ENCODE measurements at regions not wholly inside any gene's neighbourhood (a gene's known extent, or its start where the extent isn't known, plus 50 kb on each side); places are given as distances from the start of the nearest gene placed in this dataset.

DNA sequence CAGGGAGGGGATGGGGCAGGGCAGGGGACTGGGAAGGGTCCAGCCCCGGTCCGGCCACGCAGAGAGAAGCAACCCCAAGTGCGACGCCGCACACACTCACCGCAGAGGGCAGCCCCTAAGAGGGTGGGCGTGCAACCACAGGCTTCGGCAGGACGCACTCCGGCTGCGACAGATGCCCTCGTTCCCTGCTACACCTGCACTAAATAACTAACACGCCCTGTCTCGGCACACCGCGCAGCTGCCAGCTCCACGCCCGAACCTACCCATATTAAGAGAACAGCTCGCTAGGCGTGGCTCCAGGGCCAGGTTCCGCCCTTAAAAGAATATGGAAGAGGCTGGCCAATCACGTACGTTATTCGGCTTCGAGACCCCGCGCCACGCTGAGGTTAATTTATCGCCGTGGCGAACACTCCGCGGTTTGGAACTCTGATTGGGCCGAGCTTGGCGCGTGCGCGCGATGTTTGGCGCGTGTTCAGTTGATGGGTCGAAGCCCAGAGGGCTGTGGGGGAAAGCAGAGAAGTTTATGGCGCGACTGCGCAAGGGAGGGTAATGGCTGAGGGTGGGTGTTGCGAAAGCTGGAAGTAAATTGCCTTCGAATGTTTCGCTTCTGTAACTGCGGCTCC is 91.1 kb downstream of the OR13A1 start:
- H3K27me3 ChIP-seq (ENCODE audit: control insufficient read depth in 2 of 2, insufficient read depth in 2 of 2, low read length in 2 of 2), result no peaks in the 10 kb centered on the region
- H3K36me3 ChIP-seq (ENCODE audit: control insufficient read depth in 2 of 2, extremely low read depth in 1 of 2, insufficient read depth in 2 of 2, low read length in 2 of 2), result no peaks in the 10 kb centered on the region
- BruUV-seq (replicated peaks), result no TSS peak
- no peak overlapping the region for H3K9ac ChIP-seq (replicated peaks; ENCODE audit: extremely low read depth, insufficient read depth, low read length)
- H3K79me2 ChIP-seq (ENCODE audit: control insufficient read depth, insufficient read depth, low read length), result no peaks in the 10 kb centered on the region
- no peak overlapping the region for H3K4me3 ChIP-seq (replicated peaks in 1 of 3; ENCODE audit: insufficient read depth in 1 of 3, low read depth in 1 of 3, low read length in 3 of 3)
- H3K9me3 ChIP-seq (replicated peaks; ENCODE audit: control insufficient read depth, insufficient read depth, low read length), result no peaks in the 10 kb centered on the region
- no peak overlapping the region for H2AFZ ChIP-seq (ENCODE audit: low read depth, low read length)
- ChIA-PET POLR2A (no interaction called here), CTCF (interaction anchor here (1.5 kb wide), 1 partner anchor 11 kb away, joined by 8 read pairs; no protein-coding TSS in a partner anchor)
- no peaks in the 10 kb centered on the region for H4K20me1 ChIP-seq (replicated peaks; ENCODE audit: control insufficient read depth, extremely low read depth, insufficient read depth, low read length)
- intact Hi-C loops (cut with micrococcal nuclease) (no loop called here), dilution Hi-C loops (cut with MboI; ENCODE audit: extremely low pct_ligation_motif_present, low sequenced_read_pairs) (no loop called here)
- H3K4me2 ChIP-seq (ENCODE audit: insufficient read depth, low read length), result no peak overlapping the region
- no peak for TF ChIP-seq EZH2 (IDR thresholded peaks at IDR 0.05; ENCODE audit: borderline replicate concordance, low read depth, low read length, severe bottlenecking)
- no peak for TF ChIP-seq POLR2A (IDR thresholded peaks at IDR 0.05; ENCODE audit: low read depth, low read length)
- TF ChIP-seq CTCF (IDR thresholded peaks at IDR 0.05; ENCODE audit: extremely low read depth in 1 of 2, insufficient read depth in 1 of 2, low read depth in 1 of 2, low read length in 2 of 2), result no peak
- no peak for TF ChIP-seq MYC (IDR thresholded peaks at IDR 0.05; ENCODE audit: low read depth, low read length)
- TF ChIP-seq JUN (IDR thresholded peaks at IDR 0.05; ENCODE audit: borderline replicate concordance, insufficient read depth, insufficient read length, low read depth), result no peak
- no peak for TF ChIP-seq FOS (IDR thresholded peaks at IDR 0.05; ENCODE audit: borderline replicate concordance, insufficient read depth, low read length)
- TF ChIP-seq, protein P1, sequence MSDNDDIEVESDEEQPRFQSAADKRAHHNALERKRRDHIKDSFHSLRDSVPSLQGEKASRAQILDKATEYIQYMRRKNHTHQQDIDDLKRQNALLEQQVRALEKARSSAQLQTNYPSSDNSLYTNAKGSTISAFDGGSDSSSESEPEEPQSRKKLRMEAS (IDR thresholded peaks at IDR 0.05; ENCODE audit: insufficient read depth, insufficient read length), result no peak
- TF ChIP-seq POLR2AphosphoS5 (IDR thresholded peaks at IDR 0.05; ENCODE audit: insufficient read depth, low read depth, low read length), result no peak
- TF ChIP-seq GATA2 (IDR thresholded peaks at IDR 0.05; ENCODE audit: insufficient read depth, insufficient read length, low read depth, low read length), result no peak
- no peak overlapping the region for H3K27ac ChIP-seq (ENCODE audit: insufficient read depth, low read depth, low read length)
- H3K4me1 ChIP-seq (ENCODE audit: control insufficient read depth, extremely low read depth, insufficient read depth, low read length), result no peaks in the 10 kb centered on the region
- DNase-seq (ENCODE audit: low read depth, low spot score) (no peak), FAIRE-seq (no peak)
- no peaks in the 10 kb centered on the region for H3K9me1 ChIP-seq (replicated peaks; ENCODE audit: control insufficient read depth, extremely low read depth, insufficient read depth, low read length)
